ENCODE measurements at regions not wholly inside any gene's neighbourhood (a gene's known extent, or its start where the extent isn't known, plus 50 kb on each side); places are given as distances from the start of the nearest gene placed in this dataset.

GRCh38 chr12:19886065-19886464, 446.8 kb downstream of the AEBP2 start:
- BruUV-seq (replicated peaks), result no TSS peak
- Histone ChIP-seq H2AK9ac (replicated peaks; ENCODE audit: low read depth, low read length, poor library complexity) (no peak overlapping the region), H3K27me3 (ENCODE audit: control insufficient read depth, insufficient read depth, low read length) (no peaks in the 10 kb centered on the region), H3K4ac (ENCODE audit: low read depth, low read length) (no peak overlapping the region), H3K9me3 (ENCODE audit: control insufficient read depth, insufficient read depth, low read length) (no peaks in the 10 kb centered on the region), H3K14ac (replicated peaks; ENCODE audit: low read depth, low read length) (no peak overlapping the region), H3K4me1 (ENCODE audit: control insufficient read depth, insufficient read depth, low read length) (peaks cover 5% of the 10 kb centered on the region; the same call in 1 of the 2 replicates), H4K91ac (ENCODE audit: insufficient read depth, low read depth, low read length) (no peak overlapping the region; the same call in 1 of the 2 replicates), H2AK5ac (ENCODE audit: low read depth, low read length) (no peak overlapping the region), H3K79me1 (ENCODE audit: low read depth in 1 of 2, low read length in 2 of 2) (no peaks in the 10 kb centered on the region), H3K18ac (ENCODE audit: low read depth, low read length) (peak overlapping the region; percentile 41), H4K8ac (ENCODE audit: low read depth in 2 of 2, low read length in 2 of 2) (no peak overlapping the region), H3K4me2 (ENCODE audit: low read depth, low read length) (no peak overlapping the region), H3K27ac (ENCODE audit: insufficient read depth, low read length) (no peak overlapping the region), H3K36me3 (ENCODE audit: control insufficient read depth, insufficient read depth, low read length) (no peaks in the 10 kb centered on the region), H4K20me1 (ENCODE audit: insufficient read depth, low read length) (no peaks in the 10 kb centered on the region), H3K4me3 (ENCODE audit: insufficient read depth, low read depth, low read length) (no peak overlapping the region), H4K5ac (ENCODE audit: low read depth, low read length) (peak overlapping the region; percentile 77; the same call in 1 of the 2 replicates), H3K9me1 (ENCODE audit: insufficient read depth, low read length) (no peaks in the 10 kb centered on the region), H2BK15ac (ENCODE audit: low read depth, low read length) (0 out of 3 replicates have a peak overlapping the region, but pooled peaks have one; percentile 9), H3K23ac (ENCODE audit: low read depth, low read length) (no peak overlapping the region), H2BK20ac (ENCODE audit: low read depth, low read length) (no peak overlapping the region; the same call in 1 of the 2 replicates), H2BK5ac (ENCODE audit: low read depth, low read length, poor library complexity, severe bottlenecking) (peak overlapping the region; percentile 39), H2AFZ (replicated peaks; ENCODE audit: low read length, poor library complexity) (no peak overlapping the region), H3K9ac (ENCODE audit: low read depth, low read length) (no peak overlapping the region), H2BK120ac (ENCODE audit: low read depth, low read length) (no peak overlapping the region), H3K56ac (ENCODE audit: extremely low read depth, insufficient read depth, low read length) (no peak overlapping the region)
- no peak for ATAC-seq (ENCODE audit: low read depth)
- intact Hi-C loops (cut with micrococcal nuclease), result no loop called here
- TF ChIP-seq RAD21 (IDR thresholded peaks at IDR 0.05; ENCODE audit: low read length), result no peak
- TF ChIP-seq MAFK (IDR thresholded peaks at IDR 0.05; ENCODE audit: low read depth, low read length), result no peak
- no peak for TF ChIP-seq MAZ (IDR thresholded peaks at IDR 0.05; ENCODE audit: borderline replicate concordance, low read depth, low read length)
- no peak for TF ChIP-seq USF2 (IDR thresholded peaks at IDR 0.05; ENCODE audit: low read depth, low read length)
- TF ChIP-seq CTCF (conservative IDR thresholded peaks at IDR 0.05; ENCODE audit: low read depth, low read length), result no peak
- no peak for TF ChIP-seq SMC3 (IDR thresholded peaks at IDR 0.05; ENCODE audit: low read depth, low read length)
- no peak for TF ChIP-seq MXI1 (IDR thresholded peaks at IDR 0.05; ENCODE audit: borderline replicate concordance, low read depth, low read length)
- no peak for TF ChIP-seq CHD1 (IDR thresholded peaks at IDR 0.05; ENCODE audit: low read depth, low read length)
- no peak for TF ChIP-seq CEBPB (IDR thresholded peaks at IDR 0.05; ENCODE audit: low read depth, low read length)
- TF ChIP-seq FOS (IDR thresholded peaks at IDR 0.05; ENCODE audit: low read depth, low read length), result no peak
- POLR2A ChIA-PET (ENCODE audit: unreplicated experiment), result no interaction called here
- in situ Hi-C loops (cut with MboI; ENCODE audit: low sequenced_read_pairs), result no loop called here
- dilution Hi-C loops (cut with HindIII; ENCODE audit: low sequenced_read_pairs, unreplicated experiment), result no loop called here
- CTCF ChIA-PET, result no interaction called here
- DNase-seq, result no peak
- WGBS, 2 experiments (ENCODE audit: extremely low coverage in 2 of 2, insufficient read length in 1 of 2), result no CpG with 5 or more reads among the region's 4 CpGs
